D721Med (cell line): ENCODE measurements at regions not wholly inside any gene's neighbourhood (a gene's known extent, or its start where the extent isn't known, plus 50 kb on each side); places are given as distances from the start of the nearest gene placed in this dataset.

ENCODE experiments used
- DNase-seq: peaks from one replicate; pipeline ENCODE4 v3.0.0; 2011; ENCODE audit warnings: low spot score; ENCODE audit not compliant: insufficient read length
- FAIRE-seq: peaks from 2 replicates; lab custom pipeline; 2011; peaks lifted over from hg19 to GRCh38; lab: Jason Lieb, UNC
- TF ChIP-seq, protein P1 (sequence below): IDR thresholded peaks from 2 replicates; pipeline ENCODE4 v1.5.1; 2012; ENCODE audit warnings: mild to moderate bottlenecking, control low read depth; ENCODE audit not compliant: insufficient read depth; ENCODE audit errors: missing control alignments

DNA sequence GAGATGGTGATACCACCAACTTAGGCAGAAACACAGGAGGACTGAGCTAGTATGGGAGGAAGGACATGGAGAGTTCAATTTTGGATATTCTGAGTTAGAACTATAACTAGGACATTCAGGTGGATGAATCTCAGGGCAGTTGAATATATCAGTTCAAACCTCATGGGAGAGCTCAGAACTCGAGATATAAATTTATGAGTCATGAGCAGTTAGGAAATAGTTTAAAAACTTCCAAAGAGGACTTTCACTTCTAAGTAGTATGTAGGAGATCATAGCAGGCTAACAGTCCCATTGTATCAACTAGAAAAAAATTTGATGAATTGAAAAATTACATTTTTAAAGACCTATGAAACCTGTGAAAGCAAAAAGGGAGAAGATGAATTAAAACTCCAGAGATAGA is 436.2 kb upstream of the LARGE1 start:
- TF ChIP-seq, protein P1, sequence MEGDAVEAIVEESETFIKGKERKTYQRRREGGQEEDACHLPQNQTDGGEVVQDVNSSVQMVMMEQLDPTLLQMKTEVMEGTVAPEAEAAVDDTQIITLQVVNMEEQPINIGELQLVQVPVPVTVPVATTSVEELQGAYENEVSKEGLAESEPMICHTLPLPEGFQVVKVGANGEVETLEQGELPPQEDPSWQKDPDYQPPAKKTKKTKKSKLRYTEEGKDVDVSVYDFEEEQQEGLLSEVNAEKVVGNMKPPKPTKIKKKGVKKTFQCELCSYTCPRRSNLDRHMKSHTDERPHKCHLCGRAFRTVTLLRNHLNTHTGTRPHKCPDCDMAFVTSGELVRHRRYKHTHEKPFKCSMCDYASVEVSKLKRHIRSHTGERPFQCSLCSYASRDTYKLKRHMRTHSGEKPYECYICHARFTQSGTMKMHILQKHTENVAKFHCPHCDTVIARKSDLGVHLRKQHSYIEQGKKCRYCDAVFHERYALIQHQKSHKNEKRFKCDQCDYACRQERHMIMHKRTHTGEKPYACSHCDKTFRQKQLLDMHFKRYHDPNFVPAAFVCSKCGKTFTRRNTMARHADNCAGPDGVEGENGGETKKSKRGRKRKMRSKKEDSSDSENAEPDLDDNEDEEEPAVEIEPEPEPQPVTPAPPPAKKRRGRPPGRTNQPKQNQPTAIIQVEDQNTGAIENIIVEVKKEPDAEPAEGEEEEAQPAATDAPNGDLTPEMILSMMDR: no peak
- DNase-seq: no peak
- FAIRE-seq: no peak

DNA sequence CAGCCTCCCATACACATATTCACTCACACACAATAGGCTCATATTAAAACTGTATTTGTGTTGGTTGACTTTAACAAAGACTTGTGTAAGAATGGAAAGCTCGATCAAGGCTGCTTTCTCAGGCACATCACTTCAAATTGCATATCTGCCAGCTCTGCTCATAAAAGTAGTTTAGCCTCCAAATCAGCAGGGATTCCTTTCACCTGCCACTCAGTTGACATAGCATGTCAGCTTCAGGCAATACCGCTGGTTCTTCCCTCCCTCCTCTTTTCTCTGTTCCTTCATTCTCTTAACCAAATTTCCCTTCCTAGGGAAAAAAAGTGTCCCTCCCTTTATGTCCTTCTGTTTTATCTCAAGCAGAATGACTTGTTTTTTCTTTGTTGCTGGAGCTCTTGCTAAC is 450.4 kb upstream of the LARGE1 start:
- no peak for FAIRE-seq
- TF ChIP-seq, protein P1: no peak
- DNase-seq: no peak

DNA sequence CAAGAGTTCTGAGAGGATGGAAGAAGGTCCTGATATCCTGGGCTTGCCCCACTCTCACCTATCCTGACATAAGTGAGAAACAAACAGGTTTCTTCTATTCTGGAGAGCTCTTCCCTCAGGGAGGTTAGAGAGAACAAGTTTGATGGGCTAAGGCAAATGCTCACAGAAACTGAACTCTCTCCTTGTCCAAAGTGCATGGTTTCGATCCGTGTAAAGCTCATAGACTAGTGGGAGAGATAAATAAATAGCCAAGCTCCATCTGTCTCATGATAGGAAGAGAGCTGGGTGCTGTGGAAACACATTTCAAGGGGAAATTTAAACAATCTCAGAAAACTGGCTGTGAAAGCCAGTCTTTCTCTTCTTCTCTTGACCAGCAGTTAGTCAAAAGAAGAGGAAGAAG is 459.5 kb upstream of the LARGE1 start:
- DNase-seq (no peak), FAIRE-seq (no peak)
- TF ChIP-seq, protein P1: no peak

DNA sequence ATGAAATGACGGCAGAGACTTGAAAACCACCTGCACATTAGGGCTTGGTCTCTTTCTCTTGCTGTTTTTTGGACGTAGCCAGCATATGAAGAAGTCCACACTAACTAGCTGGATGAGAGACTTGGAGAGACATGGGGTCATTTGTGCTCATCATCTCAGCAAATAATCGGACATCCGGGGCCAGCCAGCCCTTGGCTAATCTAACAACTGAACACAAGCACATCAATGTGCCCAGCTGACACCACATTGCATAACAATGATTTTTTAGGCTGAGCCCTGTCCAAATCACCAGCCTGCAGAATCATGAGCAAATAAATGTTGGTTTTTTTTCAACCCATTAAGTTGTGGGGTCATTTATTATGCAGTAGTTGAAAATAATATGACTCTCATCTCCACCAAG is 460.3 kb upstream of the LARGE1 start:
- TF ChIP-seq, protein P1: no peak
- FAIRE-seq (no peak), DNase-seq (no peak)

DNA sequence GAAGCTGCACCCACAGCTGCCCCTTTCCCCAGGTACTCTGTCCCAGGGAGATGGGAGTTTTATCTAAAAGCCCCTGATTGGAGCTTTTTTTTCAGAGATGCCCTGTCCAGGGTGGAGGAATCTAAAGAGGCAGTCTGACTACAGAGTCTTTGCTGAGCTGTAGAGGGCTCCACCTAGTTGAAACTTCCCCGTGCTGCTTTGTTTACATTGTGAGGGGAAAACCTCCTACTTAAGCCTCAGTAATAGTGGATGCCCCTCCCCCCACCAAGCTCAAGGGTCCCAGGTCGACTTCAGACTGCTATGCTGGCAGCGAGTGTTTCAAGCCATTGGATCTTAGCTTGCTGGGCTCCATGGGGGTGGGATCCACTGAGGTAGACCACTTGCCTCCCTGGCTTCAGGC is 470.1 kb upstream of the LARGE1 start:
- no peak for DNase-seq
- TF ChIP-seq, protein P1: no peak
- FAIRE-seq: no peak

DNA sequence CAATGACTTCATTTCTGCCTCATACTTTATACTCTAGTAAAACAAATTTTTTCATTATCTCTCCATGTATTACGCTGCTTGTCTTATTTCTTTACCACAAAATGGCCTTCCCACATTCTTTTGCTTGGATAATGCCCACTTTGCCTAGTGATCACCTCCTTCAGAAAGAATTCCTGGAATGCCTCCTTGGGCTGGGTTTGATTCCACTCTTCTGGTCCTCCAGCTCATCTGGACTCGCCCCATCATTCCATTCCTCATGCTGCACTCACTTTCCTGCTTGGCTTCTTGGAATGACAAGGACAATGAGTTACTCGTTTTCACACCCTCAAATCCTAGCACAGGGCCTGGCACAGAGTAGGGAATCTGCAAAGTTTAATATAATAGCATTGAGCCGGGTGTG is 475.1 kb upstream of the LARGE1 start:
- DNase-seq (no peak), FAIRE-seq (no peak)
- TF ChIP-seq, protein P1: no peak

DNA sequence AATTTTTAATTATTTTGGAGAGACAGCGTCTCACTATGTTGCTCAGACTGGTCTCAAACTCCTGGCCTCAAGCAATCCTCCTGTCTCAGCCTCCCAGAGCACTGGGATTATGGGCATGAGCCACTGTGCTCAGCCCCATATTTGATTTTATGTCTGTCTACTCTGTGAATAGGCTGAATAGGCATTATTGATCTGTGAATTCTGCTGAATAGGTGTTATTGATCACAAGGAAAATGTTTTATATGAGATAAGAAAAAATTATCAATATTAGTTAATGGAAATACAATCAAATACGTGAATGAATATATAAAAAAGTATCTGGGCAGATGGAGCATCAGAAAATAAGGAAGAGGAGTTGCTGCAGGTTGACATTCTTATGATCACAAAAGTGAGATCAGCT is 483.4 kb upstream of the LARGE1 start:
- TF ChIP-seq, protein P1: no peak
- FAIRE-seq (no peak), DNase-seq (no peak)
